MM.1S (cell line): ENCODE measurements at regions not wholly inside any gene's neighbourhood (a gene's known extent, or its start where the extent isn't known, plus 50 kb on each side); places are given as distances from the start of the nearest gene placed in this dataset.

Experiments used
- DNase-seq: peaks from one replicate; pipeline ENCODE4 v3.0.0-alpha.2; 2015
- H2AFZ ChIP-seq: fragments of 300-600 bp; sonication (generic); 2 replicates; pipeline ENCODE4 v1.6.0; 2016; ENCODE audit warnings: antibody characterized with exemption, low read length
- H3F3A ChIP-seq: fragments of 300-600 bp; sonication (generic); 2 replicates; pipeline ENCODE4 v1.6.1; 2016; ENCODE audit warnings: mild to moderate bottlenecking, antibody characterized with exemption, low read length, moderate library complexity, mixed read lengths; ENCODE audit not compliant: insufficient read depth
- H3K27ac ChIP-seq: fragments of 300-600 bp; sonication (generic); 2 replicates; pipeline ENCODE4 v1.5.1; 2016; ENCODE audit warnings: mild to moderate bottlenecking, low read length
- H3K27me3 ChIP-seq: fragments of 300-600 bp; sonication (generic); replicated peaks from 2 replicates; pipeline ENCODE4 v1.6.0; 2016; ENCODE audit warnings: low read length; ENCODE audit not compliant: insufficient read depth
- H3K36me3 ChIP-seq: fragments of 300-600 bp; sonication (generic); replicated peaks from 2 replicates; pipeline ENCODE4 v1.6.1; 2016; ENCODE audit warnings: mild to moderate bottlenecking, low read length, mixed read lengths; ENCODE audit not compliant: insufficient read depth
- H3K4me1 ChIP-seq: fragments of 300-600 bp; sonication (generic); 2 replicates; pipeline ENCODE4 v1.6.1; 2016; ENCODE audit warnings: low read length, mixed read lengths
- H3K4me2 ChIP-seq: fragments of 300-600 bp; sonication (generic); 2 replicates; pipeline ENCODE4 v1.6.0; 2016; ENCODE audit warnings: low read depth, low read length
- H3K4me3 ChIP-seq: fragments of 300-600 bp; sonication (generic); 2 replicates; pipeline ENCODE4 v1.5.1; 2016; ENCODE audit warnings: low read length, mixed read lengths
- H3K79me2 ChIP-seq: fragments of 300-600 bp; sonication (generic); 2 replicates; pipeline ENCODE4 v1.6.1; 2016; ENCODE audit warnings: mixed run types, low read length, mixed read lengths
- H3K9ac ChIP-seq: fragments of 300-600 bp; sonication (generic); 2 replicates; pipeline ENCODE4 v1.6.1; 2016; ENCODE audit warnings: low read length, mixed read lengths
- H3K9me2 ChIP-seq: fragments of 300-600 bp; sonication (generic); replicated peaks from 2 replicates; pipeline ENCODE4 v1.6.1; 2016; ENCODE audit warnings: mild to moderate bottlenecking, low read length, mixed read lengths; ENCODE audit not compliant: insufficient read depth
- H3K9me3 ChIP-seq: fragments of 300-600 bp; sonication (generic); replicated peaks from 2 replicates; pipeline ENCODE4 v1.6.1; 2016; ENCODE audit warnings: mild to moderate bottlenecking, low read length, mixed read lengths; ENCODE audit not compliant: insufficient read depth
- H4K20me1 ChIP-seq: fragments of 300-600 bp; sonication (generic); 2 replicates; pipeline ENCODE4 v1.6.1; 2016; ENCODE audit warnings: mild to moderate bottlenecking, low read length, moderate library complexity, mixed read lengths; ENCODE audit not compliant: insufficient read depth
- CTCF ChIP-seq: fragments of 300-600 bp; sonication (generic); IDR thresholded peaks from 2 replicates; pipeline ENCODE4 v1.5.1; 2016; ENCODE audit warnings: antibody characterized with exemption, low read length, mixed read lengths
- EZH2 ChIP-seq: fragments of 300-600 bp; sonication (generic); optimal IDR thresholded peaks from 2 replicates; pipeline ENCODE3; 2017; ENCODE audit warnings: low read depth, mild to moderate bottlenecking, antibody characterized with exemption, low read length, mixed read lengths
- EZH2phosphoT487 ChIP-seq: fragments of 300-600 bp; sonication (generic); IDR thresholded peaks from 2 replicates; pipeline ENCODE4 v1.6.1; 2018; ENCODE audit warnings: antibody characterized with exemption, low read length

- Histone ChIP-seq H3K79me2 (no peaks in the 10 kb centered on the region), H4K20me1 (no peaks in the 10 kb centered on the region), H2AFZ (no peak overlapping the region), H3K9me2 (no peaks in the 10 kb centered on the region), H3K4me3 (no peak overlapping the region), H3K4me2 (no peak overlapping the region), H3K4me1 (no peaks in the 10 kb centered on the region), H3F3A (no peaks in the 10 kb centered on the region), H3K27ac (no peak overlapping the region), H3K9ac (no peak overlapping the region), H3K27me3 (no peaks in the 10 kb centered on the region), H3K36me3 (no peaks in the 10 kb centered on the region), H3K9me3 (no peaks in the 10 kb centered on the region)
- no peak for TF ChIP-seq EZH2
- no peak for TF ChIP-seq EZH2phosphoT487
- TF ChIP-seq CTCF: no peak
- no peak for DNase-seq
These were observed 933.6 kb upstream of the ADGRL3 start for GRCh38 chr4:60266505-60266904.

GRCh38 chr4:60296386-60296785, 903.7 kb upstream of the ADGRL3 start:
- Histone ChIP-seq H3K4me1 (no peaks in the 10 kb centered on the region), H3K9me2 (no peaks in the 10 kb centered on the region), H3K9me3 (no peaks in the 10 kb centered on the region), H2AFZ (no peak overlapping the region), H3K27ac (no peak overlapping the region), H3K4me3 (no peak overlapping the region), H3K4me2 (no peak overlapping the region), H4K20me1 (no peaks in the 10 kb centered on the region), H3K27me3 (no peaks in the 10 kb centered on the region), H3F3A (no peaks in the 10 kb centered on the region), H3K79me2 (no peaks in the 10 kb centered on the region), H3K9ac (no peak overlapping the region), H3K36me3 (no peaks in the 10 kb centered on the region)
- no peak for DNase-seq
- TF ChIP-seq EZH2phosphoT487: no peak
- TF ChIP-seq EZH2: no peak
- no peak for TF ChIP-seq CTCF

GRCh38 chr4:60313611-60314178, 886.4 kb upstream of the ADGRL3 start:
- Histone ChIP-seq H3K36me3 (no peaks in the 10 kb centered on the region), H3K79me2 (no peaks in the 10 kb centered on the region), H3K4me2 (no peak overlapping the region), H3K9me2 (no peaks in the 10 kb centered on the region), H3K27ac (no peak overlapping the region), H3K9me3 (no peaks in the 10 kb centered on the region), H2AFZ (no peak overlapping the region), H3K4me3 (no peak overlapping the region), H4K20me1 (no peaks in the 10 kb centered on the region), H3K4me1 (no peaks in the 10 kb centered on the region), H3K27me3 (no peaks in the 10 kb centered on the region), H3F3A (no peaks in the 10 kb centered on the region), H3K9ac (no peak overlapping the region)
- no peak for TF ChIP-seq EZH2
- no peak for TF ChIP-seq EZH2phosphoT487
- no peak for TF ChIP-seq CTCF
- no peak for DNase-seq
